T-helper 2 cell treated with Interferon-gamma antibody and Interleukin-4, amounts not matched to agents 5 μg/mL and 100 μg/mL, for 36 hours (primary cell): ENCODE measurements at regions not wholly inside any gene's neighbourhood (a gene's known extent, or its start where the extent isn't known, plus 50 kb on each side); places are given as distances from the start of the nearest gene placed in this dataset.
"Not testable (repeated sequence)": the region's sequence is repeated elsewhere in the genome, so short reads cannot be mapped to it uniquely, and the experiment has no call there.

Source experiments
- DNase-seq: peaks from one replicate; pipeline ENCODE4 v3.0.0; 2021; ENCODE audit warnings: low spot score
- H3K27ac Mint-ChIP-seq: one replicate; pipeline ENCODE4 v1.8.0; 2021; ENCODE audit warnings: mild to moderate bottlenecking, mixed read lengths
- H3K27me3 Mint-ChIP-seq: one replicate; pipeline ENCODE4 v1.8.0; 2021; ENCODE audit warnings: low read depth, mixed read lengths
- H3K36me3 Mint-ChIP-seq: one replicate; pipeline ENCODE4 v1.8.0; 2021; ENCODE audit warnings: low read depth, mixed read lengths
- H3K4me1 Mint-ChIP-seq: one replicate; pipeline ENCODE4 v1.8.0; 2021; ENCODE audit warnings: low read depth, mixed read lengths
- H3K4me3 Mint-ChIP-seq: one replicate; pipeline ENCODE4 v1.8.0; 2022; ENCODE audit warnings: mild to moderate bottlenecking, moderate library complexity, mixed read lengths
- H3K9me3 Mint-ChIP-seq: one replicate; pipeline ENCODE4 v1.8.0; 2021; ENCODE audit warnings: mixed read lengths

DNA sequence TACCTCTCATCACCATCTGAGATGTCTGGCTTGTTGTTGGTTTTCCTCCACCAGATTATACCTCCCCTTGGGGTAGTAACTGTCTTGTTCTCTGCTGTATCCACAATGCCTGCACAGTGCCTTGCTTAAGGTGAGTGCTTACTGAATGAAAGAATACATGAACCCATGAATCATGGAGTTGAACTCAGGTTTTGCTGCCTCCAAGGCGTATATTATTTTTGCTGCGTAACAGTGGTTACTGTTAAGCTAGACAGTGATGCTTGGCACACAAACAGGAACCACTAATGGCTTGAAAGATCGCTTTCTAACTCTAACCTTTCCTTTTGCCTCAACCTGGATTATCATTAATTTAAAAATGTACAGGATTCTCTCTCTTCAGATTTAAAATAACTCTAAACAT lies 695.8 kb downstream of the TOX3 start:
- H3K36me3 Mint-ChIP-seq = no peaks in the 10 kb centered on the region

DNA sequence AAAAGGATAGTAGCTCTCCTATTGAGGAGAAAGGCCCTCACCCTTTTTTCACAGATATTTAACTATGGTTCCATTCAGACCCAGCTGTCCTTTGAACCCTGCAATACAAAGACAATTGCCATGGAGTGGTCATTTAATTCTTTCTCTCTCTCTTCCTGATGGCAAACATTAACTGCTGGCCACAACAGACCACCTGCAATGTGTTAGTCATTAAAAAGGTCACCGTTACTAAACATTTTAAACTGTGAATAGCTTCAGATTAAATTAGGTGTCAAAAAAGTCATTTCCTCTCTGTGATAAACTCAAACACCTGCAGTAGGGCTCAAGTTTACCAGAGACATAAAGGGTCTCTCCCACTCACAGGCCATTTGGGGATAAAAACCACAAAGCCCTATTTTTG lies 697.2 kb downstream of the TOX3 start:
- Mint-ChIP-seq H3K36me3 (no peaks in the 10 kb centered on the region), H3K4me3 (no peak overlapping the region), H3K4me1 (no peaks in the 10 kb centered on the region), H3K27me3 (no peaks in the 10 kb centered on the region), H3K27ac (no peak overlapping the region), H3K9me3 (peaks cover 33% of the 10 kb centered on the region)
- no peak for DNase-seq

More for the DNA sequence above, 695.8 kb downstream of the TOX3 start:
- H3K4me1 Mint-ChIP-seq = no peaks in the 10 kb centered on the region
- H3K4me3 Mint-ChIP-seq = no peak overlapping the region
- peaks cover 27% of the 10 kb centered on the region for H3K9me3 Mint-ChIP-seq
- DNase-seq = no peak
- H3K27me3 Mint-ChIP-seq = no peaks in the 10 kb centered on the region
- no peak overlapping the region for H3K27ac Mint-ChIP-seq

DNA sequence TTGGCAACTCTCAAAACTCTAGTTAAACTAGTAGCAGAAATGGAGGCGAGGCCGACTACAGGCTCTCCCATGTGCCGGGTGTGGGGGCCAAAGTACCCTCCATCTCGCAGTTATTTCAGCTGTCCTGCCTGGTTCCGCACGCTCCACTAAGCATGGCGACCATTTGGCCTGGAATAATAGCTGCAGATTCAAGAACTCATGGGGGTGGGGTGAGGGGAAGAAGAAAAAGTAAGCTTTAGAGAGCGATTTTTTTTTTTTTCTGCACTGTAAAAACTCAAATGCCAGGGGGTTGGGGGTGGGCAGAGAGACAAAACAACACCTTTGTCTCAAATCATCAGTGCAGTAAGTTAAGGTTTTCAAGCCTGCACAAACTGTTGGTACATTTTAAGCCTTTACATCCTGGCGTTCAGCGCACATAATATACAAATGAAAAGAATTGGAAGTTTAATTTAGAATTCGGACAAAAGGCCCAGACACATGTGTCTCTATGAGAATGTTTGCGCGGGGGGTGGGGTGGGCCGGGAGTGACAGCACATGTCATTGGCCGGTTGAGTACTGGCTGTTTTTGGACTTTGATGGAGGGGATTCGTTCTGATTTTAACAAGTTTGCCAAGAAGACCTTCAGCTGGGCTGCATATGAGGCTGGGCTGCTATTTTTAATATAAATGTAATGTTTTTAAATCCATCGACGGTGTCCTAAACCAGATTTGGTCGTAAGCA lies 694.7 kb upstream of the SALL1 start:
- Mint-ChIP-seq H3K4me3 (no peak overlapping the region), H3K36me3 (no peaks in the 10 kb centered on the region), H3K27me3 (no peaks in the 10 kb centered on the region), H3K27ac (no peak overlapping the region), H3K4me1 (no peaks in the 10 kb centered on the region), H3K9me3 (peaks cover 15% of the 10 kb centered on the region)
- no peak for DNase-seq

DNA sequence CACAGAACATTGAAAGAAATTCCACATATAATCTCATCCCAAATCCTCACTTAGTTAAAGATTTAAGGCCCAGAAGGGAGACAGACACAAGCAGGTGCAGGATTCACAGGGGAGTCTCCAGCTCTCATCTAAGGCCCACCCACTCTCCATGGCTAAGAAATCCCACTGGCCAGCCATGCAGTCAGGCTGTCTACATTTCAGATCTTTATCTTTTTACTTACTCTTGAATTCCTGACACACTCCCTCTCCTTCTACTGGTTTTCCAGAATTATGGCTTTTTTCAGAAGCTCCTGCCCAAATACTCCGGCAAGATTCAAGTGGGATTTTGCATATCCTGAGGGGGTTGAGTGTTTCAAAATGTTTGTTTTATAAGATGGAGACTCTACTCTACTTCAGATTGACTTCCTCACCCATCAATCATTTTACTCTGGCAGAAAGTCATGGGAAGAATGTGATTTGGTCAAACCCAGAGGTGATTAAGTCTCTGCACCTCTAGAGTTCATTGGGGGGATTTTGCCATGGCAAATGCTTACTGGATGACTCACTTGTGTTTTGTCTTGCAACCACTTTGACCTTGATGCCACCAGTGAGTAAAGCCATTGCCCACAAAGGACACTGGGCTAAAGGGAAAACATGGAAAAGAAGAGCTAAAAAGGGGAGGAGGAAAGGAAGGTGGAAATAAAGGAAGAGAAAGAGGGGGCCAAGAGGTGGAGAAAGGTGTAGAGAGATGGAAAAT lies 688.8 kb upstream of the SALL1 start:
- no peak for DNase-seq
- Mint-ChIP-seq H3K36me3 (no peaks in the 10 kb centered on the region), H3K4me3 (no peak overlapping the region), H3K27me3 (no peaks in the 10 kb centered on the region), H3K9me3 (no peaks in the 10 kb centered on the region), H3K27ac (no peak overlapping the region), H3K4me1 (no peaks in the 10 kb centered on the region)

DNA sequence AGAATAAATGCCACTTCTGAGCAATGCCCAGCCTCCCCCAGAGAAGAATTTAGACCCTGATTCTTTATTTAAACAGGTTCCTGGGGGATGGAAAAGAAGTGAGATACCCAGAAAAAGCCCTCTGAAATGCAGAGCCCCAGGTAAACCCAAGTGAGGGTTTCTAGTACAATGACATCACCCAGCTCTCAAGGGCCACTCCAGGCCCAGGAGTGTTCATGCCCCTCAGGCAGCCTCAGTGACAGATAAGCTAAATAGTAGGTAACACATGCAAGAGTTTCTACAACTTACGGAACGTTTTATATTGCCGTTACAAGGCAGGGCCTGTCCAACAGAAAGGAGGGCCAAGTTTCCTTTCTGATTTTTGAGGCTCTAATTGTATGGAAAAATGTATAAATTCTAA lies 683.7 kb upstream of the SALL1 start:
- peaks cover 10% of the 10 kb centered on the region for H3K9me3 Mint-ChIP-seq
- DNase-seq = no peak
- no peak overlapping the region for H3K4me3 Mint-ChIP-seq

DNA sequence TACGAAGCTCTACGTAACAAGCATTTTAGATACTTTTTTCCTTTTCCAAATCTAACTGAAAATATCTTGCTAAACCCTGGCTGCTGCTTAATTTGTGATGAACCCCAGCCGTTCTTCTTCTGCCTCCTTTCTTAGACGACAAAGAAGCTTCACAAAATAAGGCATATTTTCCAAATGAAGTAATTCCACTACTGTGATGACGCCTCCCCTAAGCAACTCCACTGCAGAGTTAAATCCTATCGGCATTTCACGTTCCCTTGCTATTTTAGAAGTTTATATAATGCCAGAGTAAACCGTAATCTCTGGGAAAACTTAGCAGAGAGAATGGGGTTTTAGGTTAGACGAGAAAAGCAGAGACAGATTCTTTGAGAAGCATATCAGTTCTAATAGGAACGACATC lies 683.1 kb upstream of the SALL1 start:
- no peaks in the 10 kb centered on the region for H3K4me1 Mint-ChIP-seq
- no peak overlapping the region for H3K4me3 Mint-ChIP-seq
- peaks cover 17% of the 10 kb centered on the region for H3K9me3 Mint-ChIP-seq
- no peak overlapping the region for H3K27ac Mint-ChIP-seq
- no peaks in the 10 kb centered on the region for H3K36me3 Mint-ChIP-seq
- DNase-seq = no peak
- no peaks in the 10 kb centered on the region for H3K27me3 Mint-ChIP-seq

More for the DNA sequence above, 683.7 kb upstream of the SALL1 start:
- Mint-ChIP-seq H3K27me3 (no peaks in the 10 kb centered on the region), H3K27ac (no peak overlapping the region), H3K4me1 (no peaks in the 10 kb centered on the region), H3K36me3 (no peaks in the 10 kb centered on the region)

DNA sequence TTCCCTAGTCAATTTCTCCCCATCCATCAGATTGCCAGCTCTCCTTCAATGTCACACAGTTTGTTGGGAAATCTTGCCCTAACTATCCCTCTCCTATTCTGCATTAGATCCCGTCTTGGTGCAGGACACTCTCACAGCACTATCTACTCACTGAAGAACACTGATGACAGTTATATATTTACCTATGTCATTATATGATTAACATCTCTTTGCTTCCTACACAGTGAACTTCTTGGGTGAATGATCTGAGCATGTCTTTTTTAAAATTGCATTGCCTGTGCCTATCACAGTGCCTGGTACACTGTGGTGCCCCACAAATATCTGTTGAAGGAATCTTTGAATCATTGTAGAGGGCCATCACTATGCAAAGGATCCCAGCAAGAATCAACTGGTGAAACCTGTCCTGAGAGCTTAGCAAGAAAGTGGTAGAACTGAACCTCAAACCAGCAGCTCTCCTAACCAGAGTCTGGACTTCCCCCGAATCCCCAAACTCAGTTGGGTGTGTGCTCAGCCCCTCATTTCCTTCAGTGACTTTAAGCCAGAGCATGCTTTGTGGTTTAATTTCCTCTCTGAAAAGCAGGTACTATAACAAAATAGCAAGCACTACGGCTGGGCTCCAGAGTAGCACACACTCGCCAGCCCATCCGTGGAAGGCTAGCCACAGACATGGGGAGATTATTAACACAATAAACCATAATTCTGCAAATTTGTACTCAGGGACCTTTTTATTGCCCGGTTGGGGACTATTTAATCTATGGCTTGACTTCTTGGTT lies 680.7 kb upstream of the SALL1 start:
- H3K4me3 Mint-ChIP-seq = no peak overlapping the region
- H3K27me3 Mint-ChIP-seq = no peaks in the 10 kb centered on the region
- no peaks in the 10 kb centered on the region for H3K4me1 Mint-ChIP-seq
- H3K36me3 Mint-ChIP-seq = no peaks in the 10 kb centered on the region
- no peak for DNase-seq
- H3K27ac Mint-ChIP-seq = no peak overlapping the region
- peaks cover 20% of the 10 kb centered on the region for H3K9me3 Mint-ChIP-seq

DNA sequence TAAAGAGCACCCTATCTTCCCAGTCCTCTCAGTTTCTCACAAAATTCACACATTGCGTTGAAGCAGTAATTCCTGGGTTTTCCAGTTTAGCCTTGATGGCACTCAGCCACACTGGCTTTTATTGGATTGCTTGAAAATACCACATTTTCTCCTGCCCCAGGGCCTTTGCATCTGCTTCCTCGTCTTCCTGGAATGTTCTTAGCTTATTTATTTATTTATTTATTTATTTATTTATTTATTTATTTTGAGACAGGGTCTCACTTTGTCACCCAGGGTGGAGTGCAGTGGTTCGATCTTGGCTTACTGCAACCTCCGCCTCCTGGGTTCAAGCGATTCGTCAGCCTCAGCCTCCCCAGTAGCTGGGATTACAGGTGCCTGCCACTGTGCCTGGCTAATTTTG lies 680.0 kb upstream of the SALL1 start:
- H3K27ac Mint-ChIP-seq, H3K4me1 Mint-ChIP-seq, DNase-seq, H3K27me3 Mint-ChIP-seq, H3K4me3 Mint-ChIP-seq, H3K36me3 Mint-ChIP-seq: not testable (repeated sequence)
- H3K9me3 Mint-ChIP-seq = peaks cover 20% of the 10 kb centered on the region

DNA sequence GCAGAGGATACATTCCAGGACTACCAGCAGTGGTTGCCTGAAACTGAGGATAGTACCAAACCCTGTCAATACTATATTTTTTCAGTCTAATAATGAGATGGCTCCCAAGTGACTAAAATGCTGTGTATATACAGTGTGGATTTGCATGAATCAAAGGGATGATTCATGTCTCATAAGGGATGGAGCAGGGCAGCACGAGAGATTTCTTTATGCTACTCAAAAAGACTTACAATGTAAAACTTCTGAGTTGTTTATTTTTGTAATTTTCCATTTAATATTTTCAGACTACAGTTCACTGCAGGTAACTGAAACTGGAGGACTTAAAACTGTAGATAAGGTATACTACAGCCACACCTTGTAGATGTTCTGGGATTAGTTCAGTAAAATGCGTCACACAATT lies 674.7 kb upstream of the SALL1 start:
- Mint-ChIP-seq H3K4me3 (no peak overlapping the region), H3K4me1 (no peaks in the 10 kb centered on the region), H3K9me3 (peaks cover 12% of the 10 kb centered on the region)

DNA sequence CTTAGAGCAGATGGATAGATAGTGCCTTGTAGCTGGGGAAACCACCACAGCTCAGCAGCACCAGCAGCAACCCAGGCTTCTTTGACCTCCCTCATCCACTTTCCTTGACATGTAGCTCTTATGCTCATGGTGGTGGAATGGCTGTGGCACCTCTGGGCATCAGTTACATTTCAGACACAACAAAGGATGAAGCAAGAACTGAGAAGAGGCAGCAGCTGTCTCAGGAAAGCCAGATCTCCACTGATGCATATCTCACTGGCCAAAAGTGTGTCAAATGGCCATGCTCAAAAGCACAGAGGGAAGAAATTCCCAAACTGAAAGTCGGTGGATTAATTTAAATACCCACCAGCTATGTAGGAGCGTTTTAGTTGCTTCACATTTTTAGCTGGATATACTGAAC lies 671.4 kb upstream of the SALL1 start:
- Mint-ChIP-seq H3K9me3 (no peaks in the 10 kb centered on the region), H3K27me3 (no peaks in the 10 kb centered on the region), H3K4me3 (no peak overlapping the region), H3K4me1 (no peaks in the 10 kb centered on the region), H3K27ac (no peak overlapping the region), H3K36me3 (no peaks in the 10 kb centered on the region)
- DNase-seq = no peak

More for the DNA sequence above, 674.7 kb upstream of the SALL1 start:
- Mint-ChIP-seq H3K27me3 (no peaks in the 10 kb centered on the region), H3K36me3 (no peaks in the 10 kb centered on the region), H3K27ac (no peak overlapping the region)
- no peak for DNase-seq

DNA sequence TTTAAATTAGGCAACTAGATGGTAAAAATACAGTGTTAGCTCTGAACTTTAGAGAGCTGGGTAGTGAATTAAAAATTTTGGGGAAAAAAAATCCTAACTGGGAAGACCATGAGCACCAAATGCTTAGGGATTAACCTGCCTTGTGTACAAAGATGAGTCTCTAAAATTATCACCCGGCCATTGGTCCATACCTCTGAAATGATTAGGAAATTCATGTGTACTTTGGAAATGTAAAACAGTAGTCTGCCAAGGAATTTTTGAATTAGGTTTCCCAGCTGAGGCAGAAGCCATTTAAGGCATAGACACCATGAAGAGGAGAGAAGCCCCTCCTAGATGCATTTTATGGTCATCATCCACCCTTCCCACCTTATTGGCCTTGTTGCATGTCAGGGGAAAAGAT lies 670.5 kb upstream of the SALL1 start:
- H3K4me1 Mint-ChIP-seq = no peaks in the 10 kb centered on the region
- H3K9me3 Mint-ChIP-seq = no peaks in the 10 kb centered on the region
- no peak overlapping the region for H3K27ac Mint-ChIP-seq
- H3K36me3 Mint-ChIP-seq = no peaks in the 10 kb centered on the region
- no peak overlapping the region for H3K4me3 Mint-ChIP-seq
- no peak for DNase-seq
- no peaks in the 10 kb centered on the region for H3K27me3 Mint-ChIP-seq

DNA sequence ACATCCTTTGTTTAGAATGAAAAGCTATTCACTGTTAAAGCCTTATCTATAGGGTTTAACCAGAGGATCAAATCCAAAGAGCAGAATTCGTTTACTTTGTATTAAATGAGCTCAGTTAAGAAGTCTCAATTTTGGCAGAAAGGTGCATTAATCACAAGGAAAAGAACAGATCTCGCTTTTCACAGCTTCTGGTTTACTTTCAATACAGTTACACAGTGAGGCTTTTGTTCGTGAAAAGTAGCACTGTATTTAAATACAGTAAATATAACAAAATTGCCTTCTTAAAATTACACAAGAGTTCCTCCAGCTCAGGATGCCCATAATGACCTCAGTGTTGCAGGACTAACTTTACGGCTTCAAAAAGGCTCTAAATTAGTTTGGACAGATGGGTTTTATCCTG lies 669.1 kb upstream of the SALL1 start:
- H3K9me3 Mint-ChIP-seq = no peaks in the 10 kb centered on the region
- H3K4me1 Mint-ChIP-seq = no peaks in the 10 kb centered on the region
- no peaks in the 10 kb centered on the region for H3K36me3 Mint-ChIP-seq
- no peak overlapping the region for H3K4me3 Mint-ChIP-seq
- no peaks in the 10 kb centered on the region for H3K27me3 Mint-ChIP-seq
- no peak overlapping the region for H3K27ac Mint-ChIP-seq
- no peak for DNase-seq

DNA sequence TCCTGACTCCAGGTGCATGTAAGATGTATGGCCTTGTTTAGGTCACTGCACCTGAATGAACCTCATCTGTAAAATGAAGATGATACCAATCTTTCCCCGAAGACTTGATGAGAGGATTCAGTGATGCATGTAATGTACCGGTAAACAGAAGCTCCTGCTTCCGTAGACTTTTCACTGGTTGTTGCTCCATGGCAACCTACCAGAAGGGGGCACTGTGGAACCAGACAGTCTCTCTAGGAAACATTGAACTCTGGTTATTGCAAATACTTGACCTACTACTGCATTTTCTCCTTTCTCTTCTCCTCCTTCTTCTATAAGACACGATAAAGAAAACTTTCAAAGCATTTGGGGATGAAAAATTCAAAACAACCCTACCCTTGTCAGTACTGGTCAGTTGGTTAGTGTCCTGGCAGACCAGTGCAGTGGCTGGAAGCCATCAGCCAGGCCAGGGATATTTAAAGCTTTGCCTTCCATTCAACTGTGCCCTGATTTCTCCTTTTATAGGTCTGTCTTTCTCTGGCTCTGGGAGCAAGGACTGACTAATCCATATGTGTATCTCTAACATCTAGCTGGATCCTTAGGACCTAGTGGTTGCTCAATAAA lies 667.4 kb upstream of the SALL1 start:
- H3K4me1 Mint-ChIP-seq = no peaks in the 10 kb centered on the region
- H3K36me3 Mint-ChIP-seq = no peaks in the 10 kb centered on the region
- DNase-seq = no peak
- peaks cover 3% of the 10 kb centered on the region for H3K9me3 Mint-ChIP-seq
- no peaks in the 10 kb centered on the region for H3K27me3 Mint-ChIP-seq
- H3K27ac Mint-ChIP-seq = no peak overlapping the region
- H3K4me3 Mint-ChIP-seq = no peak overlapping the region

DNA sequence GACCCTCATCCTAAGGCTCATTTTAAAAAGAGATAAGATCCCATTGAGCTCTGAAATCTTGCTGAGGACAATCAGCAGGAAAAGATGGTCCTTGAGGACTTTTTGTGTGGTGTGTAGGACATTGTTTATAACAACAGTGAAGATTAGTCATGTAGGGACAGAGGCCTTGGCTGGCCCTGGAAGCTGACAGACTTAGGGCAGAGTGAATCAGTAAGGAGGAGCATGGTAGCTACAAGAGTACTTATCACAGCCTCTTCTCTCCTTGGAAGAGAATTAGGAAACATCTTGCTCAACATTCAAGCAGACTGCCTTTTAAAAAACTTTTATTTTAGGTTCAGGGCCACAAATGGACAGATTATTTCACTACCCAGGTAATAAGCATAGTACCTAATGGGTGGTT lies 665.9 kb upstream of the SALL1 start:
- Mint-ChIP-seq H3K9me3 (peaks cover 10% of the 10 kb centered on the region), H3K27ac (no peak overlapping the region), H3K4me1 (no peaks in the 10 kb centered on the region), H3K4me3 (no peak overlapping the region), H3K27me3 (no peaks in the 10 kb centered on the region), H3K36me3 (no peaks in the 10 kb centered on the region)
- no peak for DNase-seq
